ENCODE measurements at regions not wholly inside any gene's neighbourhood (a gene's known extent, or its start where the extent isn't known, plus 50 kb on each side); places are given as distances from the start of the nearest gene placed in this dataset.

DNA sequence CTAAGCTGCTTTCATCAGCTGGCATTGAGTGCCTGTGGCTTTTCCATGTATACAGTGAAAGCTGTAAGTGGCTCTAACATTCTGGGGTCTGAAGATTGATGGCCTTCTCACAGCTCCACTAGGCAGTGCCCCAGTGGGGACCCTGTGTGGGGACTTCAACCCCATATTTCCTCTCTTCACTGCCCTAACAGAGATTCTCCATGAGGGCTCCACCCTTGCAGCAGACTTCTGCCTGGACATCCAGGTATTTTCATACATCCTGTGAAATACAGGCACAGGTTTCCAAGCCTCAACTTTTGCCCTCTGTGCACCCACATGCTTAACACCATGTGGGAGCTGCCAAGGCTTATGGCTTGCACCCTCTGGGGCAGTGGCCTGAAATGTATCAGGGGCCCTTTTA is 188.2 kb upstream of the SYT4 start:
- H3K4me3 ChIP-seq (ENCODE audit: control extremely low read depth in 1 of 5, extremely low read depth in 1 of 5, insufficient read depth in 1 of 5, low read depth in 2 of 5, low read length in 4 of 5), result no peak overlapping the region
- no peak overlapping the region for H2AFZ ChIP-seq (ENCODE audit: insufficient read depth, low read depth, low read length, poor library complexity, severe bottlenecking)
- H3K4me1 Mint-ChIP-seq, result no peaks in the 10 kb centered on the region
- no peak overlapping the region for H3K27ac Mint-ChIP-seq
- peaks cover 7% of the 10 kb centered on the region for H3K9me3 Mint-ChIP-seq (ENCODE audit: insufficient read depth)
- ChIA-PET POLR2A (no interaction called here), CTCF (no interaction called here)
- H4K20me1 ChIP-seq (ENCODE audit: control insufficient read depth, insufficient read depth, low read length, poor library complexity, severe bottlenecking), result no peaks in the 10 kb centered on the region
- peaks cover 1 to 14% (median 8%) of the 10 kb centered on the region in 3 donors for H3K9me3 ChIP-seq (ENCODE audit: control extremely low read depth in 1 of 3, control insufficient read depth in 2 of 3, insufficient read depth in 1 of 3, low read length in 2 of 3)
- no peak for DNase-seq
- no peaks in the 10 kb centered on the region for H3K27me3 Mint-ChIP-seq
- H3K36me3 ChIP-seq (replicated peaks in 1 of 2; ENCODE audit: control extremely low read depth in 1 of 2, control insufficient read depth in 1 of 2, extremely low read depth in 1 of 2, insufficient read depth in 2 of 2, low read length in 1 of 2), result no peaks in the 10 kb centered on the region
- H3K9ac ChIP-seq (ENCODE audit: low read length), result no peak overlapping the region
- ATAC-seq (ENCODE audit: low read depth), result no peak
- H3K4me3 Mint-ChIP-seq, result no peak overlapping the region
- no peaks in the 10 kb centered on the region for H3K79me2 ChIP-seq (ENCODE audit: control insufficient read depth, insufficient read depth, low read length)
- no peaks in the 10 kb centered on the region for H3K4me1 ChIP-seq (ENCODE audit: control insufficient read depth in 2 of 2, insufficient read depth in 2 of 2, low read length in 2 of 2)
- TF ChIP-seq EZH2 (IDR thresholded peaks at IDR 0.05; ENCODE audit: borderline replicate concordance, insufficient read depth, low read depth, low read length, poor library complexity, severe bottlenecking), result no peak
- TF ChIP-seq, protein P1, sequence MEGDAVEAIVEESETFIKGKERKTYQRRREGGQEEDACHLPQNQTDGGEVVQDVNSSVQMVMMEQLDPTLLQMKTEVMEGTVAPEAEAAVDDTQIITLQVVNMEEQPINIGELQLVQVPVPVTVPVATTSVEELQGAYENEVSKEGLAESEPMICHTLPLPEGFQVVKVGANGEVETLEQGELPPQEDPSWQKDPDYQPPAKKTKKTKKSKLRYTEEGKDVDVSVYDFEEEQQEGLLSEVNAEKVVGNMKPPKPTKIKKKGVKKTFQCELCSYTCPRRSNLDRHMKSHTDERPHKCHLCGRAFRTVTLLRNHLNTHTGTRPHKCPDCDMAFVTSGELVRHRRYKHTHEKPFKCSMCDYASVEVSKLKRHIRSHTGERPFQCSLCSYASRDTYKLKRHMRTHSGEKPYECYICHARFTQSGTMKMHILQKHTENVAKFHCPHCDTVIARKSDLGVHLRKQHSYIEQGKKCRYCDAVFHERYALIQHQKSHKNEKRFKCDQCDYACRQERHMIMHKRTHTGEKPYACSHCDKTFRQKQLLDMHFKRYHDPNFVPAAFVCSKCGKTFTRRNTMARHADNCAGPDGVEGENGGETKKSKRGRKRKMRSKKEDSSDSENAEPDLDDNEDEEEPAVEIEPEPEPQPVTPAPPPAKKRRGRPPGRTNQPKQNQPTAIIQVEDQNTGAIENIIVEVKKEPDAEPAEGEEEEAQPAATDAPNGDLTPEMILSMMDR (IDR thresholded peaks at IDR 0.05), result no peak
- intact Hi-C loops (cut with micrococcal nuclease), result no loop called here
- no peak overlapping the region for H3K4me2 ChIP-seq (replicated peaks; ENCODE audit: low read depth, low read length, poor library complexity, severe bottlenecking)
- H3K27ac ChIP-seq (ENCODE audit: low read length in 2 of 2), result no peak overlapping the region
- H3K27me3 ChIP-seq (replicated peaks in 1 of 4; ENCODE audit: control extremely low read depth in 1 of 4, control insufficient read depth in 3 of 4, insufficient read depth in 4 of 4, low read length in 3 of 4), result no peaks in the 10 kb centered on the region

DNA sequence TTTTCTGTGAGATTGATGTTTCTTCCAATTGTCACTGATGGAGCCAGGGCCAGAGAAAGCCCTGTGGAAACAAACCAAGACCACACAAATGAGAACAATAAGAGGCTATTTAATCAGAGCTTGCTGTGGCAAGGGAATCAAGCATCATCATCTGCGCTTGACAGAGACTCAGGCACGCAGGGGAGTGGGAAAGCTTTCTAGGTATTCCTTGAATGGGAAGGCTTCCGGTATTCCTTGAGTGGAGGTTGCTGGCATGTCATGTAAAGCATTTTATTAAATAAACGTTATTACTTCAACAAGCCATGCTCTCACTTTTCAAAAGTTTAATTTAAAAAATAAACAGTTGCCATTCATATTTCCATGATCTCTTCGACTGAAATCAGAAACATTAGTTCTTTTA is 194.6 kb upstream of the SYT4 start:
- ChIA-PET POLR2A (no interaction called here), CTCF (no interaction called here)
- H3K4me1 Mint-ChIP-seq, result no peaks in the 10 kb centered on the region
- no peaks in the 10 kb centered on the region for H3K4me1 ChIP-seq (ENCODE audit: control insufficient read depth in 2 of 2, insufficient read depth in 2 of 2, low read length in 2 of 2)
- no peaks in the 10 kb centered on the region for H3K79me2 ChIP-seq (ENCODE audit: control insufficient read depth, insufficient read depth, low read length)
- ATAC-seq (ENCODE audit: low read depth), result no peak
- no peak overlapping the region for H3K4me3 ChIP-seq (ENCODE audit: control extremely low read depth in 1 of 5, extremely low read depth in 1 of 5, insufficient read depth in 1 of 5, low read depth in 2 of 5, low read length in 4 of 5)
- no peaks in the 10 kb centered on the region for H4K20me1 ChIP-seq (ENCODE audit: control insufficient read depth, insufficient read depth, low read length, poor library complexity, severe bottlenecking)
- H3K27ac Mint-ChIP-seq, result no peak overlapping the region
- intact Hi-C loops (cut with micrococcal nuclease), result no loop called here
- no peak overlapping the region for H3K27ac ChIP-seq (ENCODE audit: low read length in 2 of 2)
- TF ChIP-seq, protein P1 (IDR thresholded peaks at IDR 0.05), result no peak
- no peak for TF ChIP-seq EZH2 (IDR thresholded peaks at IDR 0.05; ENCODE audit: borderline replicate concordance, insufficient read depth, low read depth, low read length, poor library complexity, severe bottlenecking)
- no peak overlapping the region for H3K4me3 Mint-ChIP-seq
- H2AFZ ChIP-seq (ENCODE audit: insufficient read depth, low read depth, low read length, poor library complexity, severe bottlenecking), result no peak overlapping the region
- H3K36me3 ChIP-seq (replicated peaks in 1 of 2; ENCODE audit: control extremely low read depth in 1 of 2, control insufficient read depth in 1 of 2, extremely low read depth in 1 of 2, insufficient read depth in 2 of 2, low read length in 1 of 2), result no peaks in the 10 kb centered on the region
- no peak overlapping the region for H3K4me2 ChIP-seq (replicated peaks; ENCODE audit: low read depth, low read length, poor library complexity, severe bottlenecking)
- H3K9me3 Mint-ChIP-seq (ENCODE audit: insufficient read depth), result no peaks in the 10 kb centered on the region
- H3K27me3 ChIP-seq (replicated peaks in 1 of 4; ENCODE audit: control extremely low read depth in 1 of 4, control insufficient read depth in 3 of 4, insufficient read depth in 4 of 4, low read length in 3 of 4), result no peaks in the 10 kb centered on the region
- no peaks in the 10 kb centered on the region for H3K9me3 ChIP-seq (ENCODE audit: control extremely low read depth in 1 of 3, control insufficient read depth in 2 of 3, insufficient read depth in 1 of 3, low read length in 2 of 3)
- DNase-seq, result no peak
- no CpG with 5 or more reads among the region's 5 CpGs for WGBS (ENCODE audit: insufficient coverage)
- no peaks in the 10 kb centered on the region for H3K27me3 Mint-ChIP-seq
- no peak overlapping the region for H3K9ac ChIP-seq (ENCODE audit: low read length)

Measured in B cell (primary cell).